H1 (cell line): ENCODE measurements at regions not wholly inside any gene's neighbourhood (a gene's known extent, or its start where the extent isn't known, plus 50 kb on each side); places are given as distances from the start of the nearest gene placed in this dataset.

ENCODE experiments used
- ASH2L ChIP-seq: fragments of 200-600, 300-600 bp; sonication (generic); IDR thresholded peaks from one replicate; pipeline ENCODE4 v1.7.1; 2017; ENCODE audit warnings: low read length
- CHD7 ChIP-seq: fragments of 300-600 bp; sonication (generic); IDR thresholded peaks from 2 replicates; pipeline ENCODE4 v1.7.1; 2012; ENCODE audit warnings: low read length, moderate library complexity, mild to moderate bottlenecking, inconsistent platforms; ENCODE audit not compliant: insufficient replicate concordance
- CTCF ChIP-seq, 3 experiments: IDR thresholded peaks; 1 replicate in 2 of 3; 2 replicates in 1 of 3; pipeline versions ENCODE4 v1.5.1 to v1.6.1; 2011; ENCODE audit warnings: low read length in 3 of 3, mild to moderate bottlenecking in 3 of 3, inconsistent platforms in 2 of 3, low read depth in 1 of 3, moderate library complexity in 1 of 3; ENCODE audit not compliant: insufficient read depth in 1 of 3; ENCODE audit errors: control extremely low read depth in 1 of 3
- FOSL1 ChIP-seq: IDR thresholded peaks from 2 replicates; pipeline ENCODE4 v1.6.1; 2011; ENCODE audit warnings: mild to moderate bottlenecking, low read depth, low read length, moderate library complexity; ENCODE audit not compliant: insufficient read depth
- NANOG ChIP-seq: IDR thresholded peaks from 2 replicates; pipeline ENCODE4 v1.6.1; 2011; ENCODE audit warnings: low read length, low read depth, mild to moderate bottlenecking, inconsistent platforms; ENCODE audit not compliant: insufficient read depth, poor library complexity, severe bottlenecking
- PHF8 ChIP-seq: fragments of 200-600 bp; sonication (generic); conservative IDR thresholded peaks from 2 replicates; pipeline ENCODE4 v1.7.1; 2012; ENCODE audit warnings: low read depth, mild to moderate bottlenecking, inconsistent platforms, low read length, moderate library complexity
- POU5F1 ChIP-seq: IDR thresholded peaks from 2 replicates; pipeline ENCODE4 v1.6.1; 2011; ENCODE audit warnings: low read depth, mild to moderate bottlenecking, low read length, moderate library complexity
- TAF7 ChIP-seq: optimal IDR thresholded peaks from 2 replicates; pipeline ENCODE3; 2011; ENCODE audit warnings: low read depth, mild to moderate bottlenecking, inconsistent platforms, low read length, moderate library complexity, borderline replicate concordance
- ZNF274 ChIP-seq: IDR thresholded peaks from 2 replicates; pipeline ENCODE4 v1.7.0; 2012; ENCODE audit warnings: low read length, borderline replicate concordance; ENCODE audit errors: extremely low read depth

GRCh38 chr1:212182171-212182570 is 103.0 kb upstream of the PPP2R5A start (continued):
- TF ChIP-seq CHD7 (no peak), NANOG (no peak), PHF8 (no peak), FOSL1 (no peak), ASH2L (no peak), ZNF274 (no peak), TAF7 (no peak), POU5F1 (no peak), CTCF (IDR thresholded peaks at IDR 0.05; ENCODE audit: control extremely low read depth in 1 of 3, insufficient read depth in 1 of 3, low read depth in 1 of 3, low read length in 3 of 3) (no peak)
